HG03025 (cell line): ENCODE measurements at regions not wholly inside any gene's neighbourhood (a gene's known extent, or its start where the extent isn't known, plus 50 kb on each side); places are given as distances from the start of the nearest gene placed in this dataset.

Source experiments
- ATAC-seq: cut with Tn5 transposase; IDR thresholded peaks from one replicate; pipeline ENCODE4 v1.9.1; 2021; ENCODE audit warnings: mild to moderate bottlenecking, moderate library complexity; ENCODE audit not compliant: unreplicated experiment, low FRiP score

GRCh38 chr10:129032372-129033313 lies 434.4 kb upstream of the MGMT start:
- ATAC-seq, result no peak

GRCh38 chr10:129033340-129033739 lies 433.7 kb upstream of the MGMT start:
- no peak for ATAC-seq

GRCh38 chr10:129033790-129034272 lies 433.2 kb upstream of the MGMT start:
- no peak for ATAC-seq

- no peak for ATAC-seq
Measured at GRCh38 chr10:129035052-129035827, 431.8 kb upstream of the MGMT start.

- no peak for ATAC-seq
Measured at GRCh38 chr10:129038522-129038921, 428.5 kb upstream of the MGMT start.

- no peak for ATAC-seq
Measured at GRCh38 chr10:129039406-129040370, 427.4 kb upstream of the MGMT start.

GRCh38 chr10:129040377-129040776 lies 426.7 kb upstream of the MGMT start:
- ATAC-seq, result no peak

GRCh38 chr10:129041916-129042315 lies 425.1 kb upstream of the MGMT start:
- ATAC-seq, result no peak

- no peak for ATAC-seq
Measured at GRCh38 chr10:129042776-129043595, 424.1 kb upstream of the MGMT start.

- no peak for ATAC-seq
Measured at GRCh38 chr10:129043691-129044090, 423.4 kb upstream of the MGMT start.

- ATAC-seq, result no peak
Measured at GRCh38 chr10:129045599-129045998, 421.4 kb upstream of the MGMT start.

- no peak for ATAC-seq
Measured at GRCh38 chr10:129046065-129046681, 420.9 kb upstream of the MGMT start.

GRCh38 chr10:129046962-129047361 lies 420.1 kb upstream of the MGMT start:
- no peak for ATAC-seq

- ATAC-seq, result no peak
Measured at GRCh38 chr10:129047600-129047999, 419.4 kb upstream of the MGMT start.

- no peak for ATAC-seq
Measured at GRCh38 chr10:129048513-129048912, 418.5 kb upstream of the MGMT start.

- ATAC-seq, result no peak
Measured at GRCh38 chr10:129049501-129049900, 417.5 kb upstream of the MGMT start.

- no peak for ATAC-seq
Measured at GRCh38 chr10:129055225-129055624, 411.8 kb upstream of the MGMT start.

GRCh38 chr10:129055986-129056385 lies 411.1 kb upstream of the MGMT start:
- no peak for ATAC-seq
